ENCODE measurements at regions not wholly inside any gene's neighbourhood (a gene's known extent, or its start where the extent isn't known, plus 50 kb on each side); places are given as distances from the start of the nearest gene placed in this dataset.

DNA sequence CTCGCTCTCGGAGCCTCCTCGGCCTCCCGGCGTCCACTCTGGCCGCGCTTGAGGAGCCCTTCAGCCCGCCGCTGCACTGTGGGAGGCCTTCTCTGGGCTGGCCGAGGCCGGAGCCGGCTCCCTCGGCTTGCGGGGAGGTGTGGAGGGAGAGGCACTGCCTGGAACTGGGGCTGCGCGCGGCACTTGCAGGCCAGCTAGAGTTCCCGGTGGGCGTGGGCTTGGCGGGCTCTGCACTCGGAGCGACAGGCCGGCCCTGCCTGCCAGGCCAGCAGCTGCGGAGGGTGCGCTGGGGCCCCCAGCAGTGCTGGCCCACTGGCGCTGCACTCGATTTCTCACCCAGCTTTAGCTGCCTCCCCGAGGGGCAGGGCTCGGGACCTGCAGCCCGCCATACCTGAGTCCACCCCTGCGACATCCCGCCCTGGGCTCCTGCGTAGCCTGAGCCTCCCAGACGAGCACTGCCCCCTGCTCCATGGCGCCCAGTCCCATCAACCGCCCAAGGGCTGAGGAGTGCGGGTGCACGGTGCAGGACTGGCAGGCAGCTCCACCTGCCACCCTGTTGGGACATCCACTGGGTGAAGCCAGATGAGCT lies 765.0 kb downstream of the IGSF11 start:
- H3K27me3 ChIP-seq (ENCODE audit: control insufficient read depth in 2 of 2, insufficient read depth in 1 of 2, low read length in 1 of 2), result no peaks in the 10 kb centered on the region
- 98% methylated on average over 38 of the region's 38 CpGs for WGBS
- H3K9me3 ChIP-seq (ENCODE audit: control insufficient read depth in 2 of 2, insufficient read depth in 1 of 2, low read length in 1 of 2), result peaks cover 1 to 8% of the 10 kb centered on the region in 2 donors
- no peaks in the 10 kb centered on the region for H3K36me3 ChIP-seq (ENCODE audit: control insufficient read depth in 2 of 2, insufficient read depth in 2 of 2, low read length in 1 of 2)
- no peak overlapping the region for H3K4me3 ChIP-seq (ENCODE audit: low read length in 2 of 2)
- DNase-seq (ENCODE audit: low read depth in 6 of 9, low spot score in 9 of 9), result no peak
- no peak overlapping the region for H3K27ac ChIP-seq (ENCODE audit: low read depth in 1 of 2, low read length in 1 of 2)
- H3K4me1 ChIP-seq (ENCODE audit: control insufficient read depth in 2 of 2, insufficient read depth in 2 of 2, low read length in 2 of 2), result no peaks in the 10 kb centered on the region

DNA sequence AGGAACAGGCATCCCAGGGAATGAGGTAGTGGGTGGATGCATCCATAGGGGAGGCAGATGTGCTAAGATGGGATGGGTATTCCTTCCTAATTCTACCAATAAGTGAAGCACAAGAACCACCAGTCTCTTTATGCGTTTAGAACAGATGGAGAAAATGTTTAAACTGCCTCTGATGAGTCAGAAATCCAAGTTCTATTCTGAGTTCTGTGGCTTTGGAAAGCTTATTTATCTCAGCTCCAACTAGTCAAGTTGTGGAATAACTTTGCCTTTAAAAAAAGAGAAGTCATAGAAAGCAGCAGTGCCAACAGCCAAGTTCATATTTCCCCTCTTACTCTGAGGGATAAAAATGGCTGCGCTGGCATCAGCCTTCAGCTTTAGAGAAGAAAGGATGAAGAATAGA lies 761.7 kb downstream of the IGSF11 start:
- no peaks in the 10 kb centered on the region for H3K4me1 ChIP-seq (ENCODE audit: control insufficient read depth in 2 of 2, insufficient read depth in 2 of 2, low read length in 2 of 2)
- H3K9me3 ChIP-seq (ENCODE audit: control insufficient read depth in 2 of 2, insufficient read depth in 1 of 2, low read length in 1 of 2), result peaks cover 1 to 8% of the 10 kb centered on the region in 2 donors
- WGBS, result 62% methylated on average over 2 of the region's 2 CpGs

DNA sequence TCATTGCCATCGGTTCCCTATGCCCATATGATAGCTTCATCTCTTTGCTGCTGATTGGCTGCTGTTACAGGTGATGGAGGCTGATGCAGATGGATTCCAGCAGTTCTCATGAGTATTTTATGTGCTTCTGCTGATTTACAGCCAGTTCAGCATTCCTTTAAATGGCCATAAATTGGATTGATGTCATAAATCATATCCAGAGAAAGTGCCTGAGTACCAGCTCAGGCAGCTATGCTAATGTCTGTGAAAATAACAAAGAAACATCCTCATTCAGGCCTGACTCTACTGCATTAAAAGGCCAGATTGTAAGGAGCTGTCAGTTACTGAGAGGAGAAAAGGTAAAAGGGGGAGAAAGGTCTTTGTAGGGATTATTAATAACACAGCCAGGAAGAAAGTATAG lies 756.8 kb downstream of the IGSF11 start:
- no peak for DNase-seq (ENCODE audit: low read depth in 6 of 9, low spot score in 9 of 9)
- H3K9me3 ChIP-seq (ENCODE audit: control insufficient read depth in 2 of 2, insufficient read depth in 1 of 2, low read length in 1 of 2), result peaks cover 0 to 3% of the 10 kb centered on the region in 2 donors
- H3K4me1 ChIP-seq (ENCODE audit: control insufficient read depth in 2 of 2, insufficient read depth in 2 of 2, low read length in 2 of 2), result no peaks in the 10 kb centered on the region
- 89% methylated on average over 1 of the region's 1 CpG for WGBS
- H3K27ac ChIP-seq (ENCODE audit: low read depth in 1 of 2, low read length in 1 of 2), result no peak overlapping the region
- H3K36me3 ChIP-seq (ENCODE audit: control insufficient read depth in 2 of 2, insufficient read depth in 2 of 2, low read length in 1 of 2), result no peaks in the 10 kb centered on the region
- H3K27me3 ChIP-seq (ENCODE audit: control insufficient read depth in 2 of 2, insufficient read depth in 1 of 2, low read length in 1 of 2), result no peaks in the 10 kb centered on the region
- H3K4me3 ChIP-seq (ENCODE audit: low read length in 2 of 2), result no peak overlapping the region

More for the DNA sequence above, 761.7 kb downstream of the IGSF11 start:
- no peak for DNase-seq (ENCODE audit: low read depth in 6 of 9, low spot score in 9 of 9)
- H3K4me3 ChIP-seq (ENCODE audit: low read length in 2 of 2), result no peak overlapping the region
- no peak overlapping the region for H3K27ac ChIP-seq (ENCODE audit: low read depth in 1 of 2, low read length in 1 of 2)
- no peaks in the 10 kb centered on the region for H3K36me3 ChIP-seq (ENCODE audit: control insufficient read depth in 2 of 2, insufficient read depth in 2 of 2, low read length in 1 of 2)
- no peaks in the 10 kb centered on the region for H3K27me3 ChIP-seq (ENCODE audit: control insufficient read depth in 2 of 2, insufficient read depth in 1 of 2, low read length in 1 of 2)

DNA sequence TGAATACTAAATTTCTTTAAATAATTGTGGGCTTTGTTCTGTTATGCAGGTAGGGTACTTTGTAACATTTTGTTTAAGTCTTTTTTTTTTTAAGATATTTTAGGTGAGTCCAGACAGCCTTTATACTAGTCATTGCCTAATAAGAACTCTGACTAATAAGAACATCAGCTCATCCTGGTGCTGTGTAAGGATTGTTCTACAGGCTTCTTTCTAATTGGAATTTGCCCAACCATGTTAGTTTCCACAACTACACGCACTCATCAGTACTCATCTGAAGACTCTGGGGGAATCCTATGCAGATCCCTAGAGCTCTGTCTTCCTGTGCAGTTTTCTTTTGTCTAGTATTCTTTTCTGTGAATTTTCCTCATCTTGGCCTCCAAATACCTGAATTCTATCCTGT lies 741.8 kb downstream of the IGSF11 start:
- Histone ChIP-seq H3K27me3 (ENCODE audit: control insufficient read depth in 2 of 2, insufficient read depth in 1 of 2, low read length in 1 of 2) (no peaks in the 10 kb centered on the region), H3K27ac (ENCODE audit: low read depth in 1 of 2, low read length in 1 of 2) (no peak overlapping the region), H3K4me3 (ENCODE audit: low read length in 2 of 2) (no peak overlapping the region), H3K4me1 (ENCODE audit: control insufficient read depth in 2 of 2, insufficient read depth in 2 of 2, low read length in 2 of 2) (no peaks in the 10 kb centered on the region), H3K9me3 (ENCODE audit: control insufficient read depth in 2 of 2, insufficient read depth in 1 of 2, low read length in 1 of 2) (no peaks in the 10 kb centered on the region), H3K36me3 (ENCODE audit: control insufficient read depth in 2 of 2, insufficient read depth in 2 of 2, low read length in 1 of 2) (no peaks in the 10 kb centered on the region)
- no peak for DNase-seq (ENCODE audit: low read depth in 6 of 9, low spot score in 9 of 9)
- WGBS, result 97% methylated on average over 1 of the region's 1 CpG

DNA sequence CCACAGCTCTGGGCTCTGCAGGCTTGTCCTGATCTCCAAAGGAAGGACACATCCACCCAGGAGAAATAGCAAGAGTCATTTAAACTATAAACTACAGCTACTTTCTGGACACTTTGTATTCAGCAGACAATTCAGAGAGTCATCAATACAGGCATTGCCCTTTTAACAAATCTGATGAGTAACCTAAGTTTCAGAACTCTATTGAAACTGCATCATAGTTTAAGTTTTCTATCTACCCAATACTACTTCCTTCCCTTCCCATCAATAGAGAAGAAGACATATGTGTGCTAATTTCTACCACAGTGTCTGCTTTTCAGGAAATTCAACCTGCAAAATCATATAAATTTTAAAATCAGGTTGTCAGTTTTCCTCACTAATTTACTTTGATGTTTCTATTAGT lies 736.5 kb downstream of the IGSF11 start:
- Histone ChIP-seq H3K27ac (ENCODE audit: low read depth in 1 of 2, low read length in 1 of 2) (no peak overlapping the region), H3K36me3 (ENCODE audit: control insufficient read depth in 2 of 2, insufficient read depth in 2 of 2, low read length in 1 of 2) (no peaks in the 10 kb centered on the region), H3K4me3 (ENCODE audit: low read length in 2 of 2) (no peak overlapping the region), H3K9me3 (ENCODE audit: control insufficient read depth in 2 of 2, insufficient read depth in 1 of 2, low read length in 1 of 2) (no peaks in the 10 kb centered on the region), H3K4me1 (ENCODE audit: control insufficient read depth in 2 of 2, insufficient read depth in 2 of 2, low read length in 2 of 2) (no peaks in the 10 kb centered on the region), H3K27me3 (ENCODE audit: control insufficient read depth in 2 of 2, insufficient read depth in 1 of 2, low read length in 1 of 2) (no peaks in the 10 kb centered on the region)
- no peak for DNase-seq (ENCODE audit: low read depth in 6 of 9, low spot score in 9 of 9)

DNA sequence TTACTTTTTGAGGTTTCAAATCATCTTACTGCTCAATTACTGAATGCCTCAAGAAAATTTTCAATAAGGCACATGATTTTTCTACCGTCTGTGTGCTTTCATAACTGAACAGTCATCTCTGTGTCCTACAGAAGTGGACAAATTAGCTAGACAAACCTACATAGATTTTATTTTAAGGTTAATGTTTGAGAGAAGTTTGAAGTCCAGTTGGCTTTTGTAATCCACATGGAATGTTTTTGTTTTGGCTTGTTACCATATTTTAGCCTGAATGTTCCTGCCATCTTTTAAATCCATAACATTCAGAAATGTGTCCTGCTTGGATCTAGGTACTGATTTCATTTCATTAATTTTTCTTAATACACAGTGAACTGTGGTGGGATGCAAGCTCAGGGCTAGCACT lies 730.1 kb downstream of the IGSF11 start:
- no peaks in the 10 kb centered on the region for H3K27me3 ChIP-seq (ENCODE audit: control insufficient read depth in 2 of 2, insufficient read depth in 1 of 2, low read length in 1 of 2)
- no peaks in the 10 kb centered on the region for H3K4me1 ChIP-seq (ENCODE audit: control insufficient read depth in 2 of 2, insufficient read depth in 2 of 2, low read length in 2 of 2)
- DNase-seq (ENCODE audit: low read depth in 6 of 9, low spot score in 9 of 9), result no peak
- no peaks in the 10 kb centered on the region for H3K36me3 ChIP-seq (ENCODE audit: control insufficient read depth in 2 of 2, insufficient read depth in 2 of 2, low read length in 1 of 2)
- no peak overlapping the region for H3K4me3 ChIP-seq (ENCODE audit: low read length in 2 of 2)
- H3K27ac ChIP-seq (ENCODE audit: low read depth in 1 of 2, low read length in 1 of 2), result no peak overlapping the region
- WGBS, result 96% methylated on average over 1 of the region's 1 CpG
- H3K9me3 ChIP-seq (ENCODE audit: control insufficient read depth in 2 of 2, insufficient read depth in 1 of 2, low read length in 1 of 2), result no peaks in the 10 kb centered on the region

DNA sequence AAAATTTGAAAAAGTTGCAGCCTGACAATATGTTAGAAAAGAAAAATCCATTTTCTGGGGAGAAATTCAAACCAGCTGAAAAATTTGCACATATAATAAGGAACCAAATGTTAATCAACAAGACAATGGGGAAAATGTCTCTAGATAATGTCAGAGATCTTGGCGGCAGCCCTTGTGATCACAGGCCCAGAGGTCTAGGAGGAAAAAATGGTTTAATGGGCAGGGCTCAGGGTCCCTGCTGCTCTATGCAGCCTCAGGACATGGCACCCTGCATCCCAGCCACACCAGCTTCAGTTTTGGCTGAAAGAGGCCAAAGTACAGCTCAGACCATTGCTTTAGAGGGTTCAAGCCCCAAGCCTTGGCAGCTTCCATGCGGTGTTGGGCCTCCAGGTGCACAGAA lies 701.9 kb downstream of the IGSF11 start:
- Histone ChIP-seq H3K36me3 (ENCODE audit: control insufficient read depth in 2 of 2, insufficient read depth in 2 of 2, low read length in 1 of 2) (no peaks in the 10 kb centered on the region), H3K9me3 (ENCODE audit: control insufficient read depth in 2 of 2, insufficient read depth in 1 of 2, low read length in 1 of 2) (peaks cover 1 to 15% of the 10 kb centered on the region in 2 donors), H3K27ac (ENCODE audit: low read depth in 1 of 2, low read length in 1 of 2) (no peak overlapping the region), H3K27me3 (ENCODE audit: control insufficient read depth in 2 of 2, insufficient read depth in 1 of 2, low read length in 1 of 2) (no peaks in the 10 kb centered on the region), H3K4me3 (ENCODE audit: low read length in 2 of 2) (no peak overlapping the region), H3K4me1 (ENCODE audit: control insufficient read depth in 2 of 2, insufficient read depth in 2 of 2, low read length in 2 of 2) (no peaks in the 10 kb centered on the region)
- WGBS, result 99% methylated on average over 2 of the region's 2 CpGs
- DNase-seq (ENCODE audit: low read depth in 6 of 9, low spot score in 9 of 9), result no peak

DNA sequence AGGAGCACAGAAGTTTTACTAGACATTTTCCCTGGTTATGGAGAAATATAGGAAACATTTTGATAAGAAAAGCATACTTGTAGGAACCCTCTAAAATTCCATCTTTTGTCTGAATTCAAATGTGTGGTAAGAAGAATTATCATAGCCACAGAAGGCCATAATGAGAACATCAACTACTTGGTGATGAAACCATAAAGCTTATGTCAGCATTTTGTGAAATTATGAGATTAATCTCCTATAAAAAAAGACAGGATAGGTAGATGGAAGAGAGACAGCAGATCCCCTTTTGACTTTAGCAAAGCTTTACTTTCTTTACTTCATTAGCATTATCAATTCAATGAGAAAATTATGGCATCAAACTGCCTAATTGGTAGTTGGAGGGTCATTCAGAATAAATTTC lies 697.0 kb downstream of the IGSF11 start:
- no peak for DNase-seq (ENCODE audit: low read depth in 6 of 9, low spot score in 9 of 9)
- no peak overlapping the region for H3K4me3 ChIP-seq (ENCODE audit: low read length in 2 of 2)
- H3K36me3 ChIP-seq (ENCODE audit: control insufficient read depth in 2 of 2, insufficient read depth in 2 of 2, low read length in 1 of 2), result no peaks in the 10 kb centered on the region
- H3K27ac ChIP-seq (ENCODE audit: low read depth in 1 of 2, low read length in 1 of 2), result no peak overlapping the region
- no peaks in the 10 kb centered on the region for H3K4me1 ChIP-seq (ENCODE audit: control insufficient read depth in 2 of 2, insufficient read depth in 2 of 2, low read length in 2 of 2)
- H3K9me3 ChIP-seq (ENCODE audit: control insufficient read depth in 2 of 2, insufficient read depth in 1 of 2, low read length in 1 of 2), result peaks cover 1 to 14% of the 10 kb centered on the region in 2 donors
- no peaks in the 10 kb centered on the region for H3K27me3 ChIP-seq (ENCODE audit: control insufficient read depth in 2 of 2, insufficient read depth in 1 of 2, low read length in 1 of 2)

DNA sequence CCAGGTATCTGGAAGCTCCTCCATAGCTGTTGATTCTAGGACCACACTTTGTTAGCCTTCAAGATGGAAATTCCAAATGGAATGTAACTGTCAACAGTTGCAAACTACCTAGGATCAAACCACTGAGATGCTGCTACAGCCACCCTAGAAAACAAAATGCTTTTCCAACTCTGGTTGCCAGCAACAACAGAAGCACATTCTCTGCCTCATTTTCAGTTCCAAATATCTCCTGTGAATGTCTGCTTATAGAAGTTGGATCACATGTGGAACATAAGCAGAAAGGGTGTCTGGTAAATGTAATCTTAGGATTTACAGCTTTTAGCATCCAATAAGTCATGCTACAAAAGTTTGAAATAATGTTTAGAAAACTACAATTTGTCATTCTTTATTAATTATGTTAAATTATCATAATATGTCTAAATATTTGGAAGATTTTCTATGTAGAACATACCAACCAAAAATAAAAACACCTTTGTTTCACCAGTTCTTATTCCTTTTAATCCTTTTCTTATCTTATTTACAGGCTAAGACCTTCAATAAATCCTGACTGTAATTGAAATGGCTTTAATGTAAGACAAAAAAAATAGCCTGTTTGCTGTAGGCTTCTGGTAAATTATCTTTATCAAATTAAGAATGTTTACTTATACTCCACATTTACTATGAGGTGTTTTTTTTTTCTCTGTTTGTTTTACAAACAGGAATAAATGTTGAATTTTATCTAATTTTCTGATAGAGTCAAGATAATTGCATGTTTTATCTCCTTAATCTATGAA lies 687.1 kb downstream of the IGSF11 start:
- Histone ChIP-seq H3K9me3 (ENCODE audit: control insufficient read depth in 2 of 2, insufficient read depth in 1 of 2, low read length in 1 of 2) (no peaks in the 10 kb centered on the region), H3K4me3 (ENCODE audit: low read length in 2 of 2) (no peak overlapping the region)
- DNase-seq (ENCODE audit: low read depth in 6 of 9, low spot score in 9 of 9), result no peak

More for the DNA sequence above, 687.1 kb downstream of the IGSF11 start:
- Histone ChIP-seq H3K4me1 (ENCODE audit: control insufficient read depth in 2 of 2, insufficient read depth in 2 of 2, low read length in 2 of 2) (no peaks in the 10 kb centered on the region), H3K36me3 (ENCODE audit: control insufficient read depth in 2 of 2, insufficient read depth in 2 of 2, low read length in 1 of 2) (no peaks in the 10 kb centered on the region), H3K27me3 (ENCODE audit: control insufficient read depth in 2 of 2, insufficient read depth in 1 of 2, low read length in 1 of 2) (no peaks in the 10 kb centered on the region), H3K27ac (ENCODE audit: low read depth in 1 of 2, low read length in 1 of 2) (no peak overlapping the region)
